NB4 (cell line): ENCODE measurements at regions not wholly inside any gene's neighbourhood (a gene's known extent, or its start where the extent isn't known, plus 50 kb on each side); places are given as distances from the start of the nearest gene placed in this dataset.

Experiments used
- MYC ChIP-seq: IDR thresholded peaks from 2 replicates; pipeline ENCODE4 v1.6.1; 2011; ENCODE audit warnings: low read depth, low read length
- POLR2A ChIP-seq: IDR thresholded peaks from 2 replicates; pipeline ENCODE4 v1.6.1; 2011; ENCODE audit warnings: mild to moderate bottlenecking; ENCODE audit not compliant: insufficient read length; ENCODE audit errors: extremely low read depth
- TF ChIP-seq, protein P1 (sequence below): IDR thresholded peaks from one replicate; pipeline ENCODE4 v1.5.1; 2012; ENCODE audit warnings: low read depth, low read length
- TF ChIP-seq, protein P2 (sequence below): IDR thresholded peaks from 2 replicates; pipeline ENCODE4 v1.6.1; 2011; ENCODE audit warnings: low read depth, low read length

GRCh38 chr10:90245623-90246022 is 544.2 kb downstream of the KIF20B start:
- TF ChIP-seq, protein P1, sequence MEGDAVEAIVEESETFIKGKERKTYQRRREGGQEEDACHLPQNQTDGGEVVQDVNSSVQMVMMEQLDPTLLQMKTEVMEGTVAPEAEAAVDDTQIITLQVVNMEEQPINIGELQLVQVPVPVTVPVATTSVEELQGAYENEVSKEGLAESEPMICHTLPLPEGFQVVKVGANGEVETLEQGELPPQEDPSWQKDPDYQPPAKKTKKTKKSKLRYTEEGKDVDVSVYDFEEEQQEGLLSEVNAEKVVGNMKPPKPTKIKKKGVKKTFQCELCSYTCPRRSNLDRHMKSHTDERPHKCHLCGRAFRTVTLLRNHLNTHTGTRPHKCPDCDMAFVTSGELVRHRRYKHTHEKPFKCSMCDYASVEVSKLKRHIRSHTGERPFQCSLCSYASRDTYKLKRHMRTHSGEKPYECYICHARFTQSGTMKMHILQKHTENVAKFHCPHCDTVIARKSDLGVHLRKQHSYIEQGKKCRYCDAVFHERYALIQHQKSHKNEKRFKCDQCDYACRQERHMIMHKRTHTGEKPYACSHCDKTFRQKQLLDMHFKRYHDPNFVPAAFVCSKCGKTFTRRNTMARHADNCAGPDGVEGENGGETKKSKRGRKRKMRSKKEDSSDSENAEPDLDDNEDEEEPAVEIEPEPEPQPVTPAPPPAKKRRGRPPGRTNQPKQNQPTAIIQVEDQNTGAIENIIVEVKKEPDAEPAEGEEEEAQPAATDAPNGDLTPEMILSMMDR: no peak
- TF ChIP-seq, protein P2, sequence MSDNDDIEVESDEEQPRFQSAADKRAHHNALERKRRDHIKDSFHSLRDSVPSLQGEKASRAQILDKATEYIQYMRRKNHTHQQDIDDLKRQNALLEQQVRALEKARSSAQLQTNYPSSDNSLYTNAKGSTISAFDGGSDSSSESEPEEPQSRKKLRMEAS: no peak
- TF ChIP-seq POLR2A (no peak), MYC (no peak)
